Spleen (tissue), 11 donors: ENCODE measurements at regions not wholly inside any gene's neighbourhood (a gene's known extent, or its start where the extent isn't known, plus 50 kb on each side); places are given as distances from the start of the nearest gene placed in this dataset.

ENCODE experiments used
- DNase-seq: peaks from one replicate; pipeline ENCODE4 v3.0.0-alpha.2; 2020
- H3K27ac ChIP-seq, 8 donors: fragments of 200-600 bp; sonication (generic) in 7 of 8; 1 replicate in 4 of 8; 2 replicates in 4 of 8; pipeline versions ENCODE4 v1.5.0 to v1.8.0; 2016 to 2021; ENCODE audit warnings: inconsistent platforms in 4 of 8, mild to moderate bottlenecking in 4 of 8, moderate library complexity in 1 of 8
- H3K27me3 ChIP-seq, 7 donors: fragments of 200-600 bp; sonication (generic) in 6 of 7; replicated peaks in 1 of 7; 1 replicate in 4 of 7; 2 replicates in 3 of 7; pipeline versions ENCODE4 v1.5.0 to v1.8.0; 2016 to 2021; ENCODE audit warnings: inconsistent platforms in 3 of 7, mild to moderate bottlenecking in 1 of 7
- H3K36me3 ChIP-seq, 6 donors: fragments of 200-600 bp; sonication (generic) in 5 of 6; 1 replicate in 4 of 6; 2 replicates in 2 of 6; pipeline versions ENCODE4 v1.5.0 to v1.8.0; 2016 to 2021; ENCODE audit warnings: inconsistent platforms in 2 of 6
- H3K4me1 ChIP-seq, 6 donors: fragments of 200-600 bp; sonication (generic) in 5 of 6; 1 replicate in 3 of 6; 2 replicates in 3 of 6; pipeline versions ENCODE4 v1.5.0 to v1.8.0; 2016 to 2021; ENCODE audit warnings: inconsistent platforms in 3 of 6
- H3K4me3 ChIP-seq, 8 donors: fragments of 200-600 bp; sonication (generic) in 7 of 8; 1 replicate in 4 of 8; 2 replicates in 4 of 8; pipeline versions ENCODE4 v1.5.0 to v1.8.0; 2016 to 2021; ENCODE audit warnings: inconsistent platforms in 4 of 8, mild to moderate bottlenecking in 4 of 8, moderate library complexity in 2 of 8
- H3K9me3 ChIP-seq, 8 donors: fragments of 200-600 bp; sonication (generic) in 7 of 8; 1 replicate in 4 of 8; 2 replicates in 4 of 8; pipeline versions ENCODE4 v1.5.0 to v1.8.0; 2016 to 2021; ENCODE audit warnings: inconsistent platforms in 4 of 8
- CTCF ChIP-seq, 11 experiments: fragments of 200-600 bp in 7 of 11; fragments of 450-650 bp in 4 of 11; sonication (generic) in 4 of 11; IDR thresholded peaks in 8 of 11; conservative IDR thresholded peaks in 3 of 11; 1 replicate in 7 of 11; 2 replicates in 4 of 11; pipeline versions ENCODE4 v1.4.0 to v1.8.0; 2016 to 2021; ENCODE audit warnings: antibody characterized with exemption in 11 of 11, inconsistent platforms in 4 of 11, mild to moderate bottlenecking in 1 of 11
- POLR2A ChIP-seq, 3 donors: fragments of 450-650 bp; IDR thresholded peaks; one replicate each; pipeline ENCODE4 v1.5.1; 2017; ENCODE audit warnings: antibody characterized with exemption in 3 of 3, mild to moderate bottlenecking in 1 of 3
- POLR2AphosphoS5 ChIP-seq, 3 donors: sonication (generic); formaldehyde crosslinking; IDR thresholded peaks; one replicate each; pipeline ENCODE4 v1.5.1; 2017; ENCODE audit warnings: antibody characterized with exemption in 3 of 3
- WGBS, 5 donors: extraction: QIAGEN DNeasy Blood & Tissue Kit in 3 of 5; methylation state at CpG; one replicate each; pipeline versions ENCODE4 v1.1.5 to v1.1.7; 2013 to 2018; 5-methylcytosine and 5-hydroxymethylcytosine counted together
- intact Hi-C: fragments of 100-400 bp; cut with DNase I; formaldehyde crosslinking; loops from one replicate; pipeline ENCODE4 v1.15.0; 2023; ENCODE audit warnings: low total_unique reads
- donor health status: healthy with polysubstance abuse.
- donor health status: DM: no; HTN: no; CAD: no; lungs with moderate emphysema.
- donor health status: DM: no; HTN: no; CAD: no.
- donor health status: Bipolar disorder and iron deficiency.
- donor health status: healthy.
- donor health status: DM: no; HTN: no; CAD: no.
- donor health status: DM: yes; HTN: yes; CAD: no.

DNA sequence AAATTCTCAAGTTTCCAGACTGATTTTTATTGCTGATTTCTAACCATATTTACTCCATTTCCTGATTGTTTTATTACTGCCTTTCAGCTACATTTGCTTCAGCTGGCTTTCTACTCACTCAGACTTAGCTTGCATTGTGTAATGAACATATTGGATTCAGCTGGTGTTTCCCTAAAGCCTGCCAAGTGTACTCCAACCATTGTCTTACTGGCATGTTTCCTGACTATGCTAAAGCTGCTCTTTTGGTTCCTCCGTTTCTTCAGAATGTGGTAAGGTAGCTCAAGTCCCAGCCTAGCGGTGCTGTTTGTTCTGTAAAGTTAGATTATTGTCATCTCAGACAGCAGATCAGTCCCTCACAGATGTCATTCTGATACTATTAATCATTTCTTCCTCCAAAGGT is 53.1 kb upstream of the GLRA2 start:
- Histone ChIP-seq H3K27ac (no peak overlapping the region), H3K9me3 (no peaks in the 10 kb centered on the region), H3K27me3 (no peaks in the 10 kb centered on the region), H3K4me1 (no peaks in the 10 kb centered on the region), H3K4me3 (no peak overlapping the region), H3K36me3 (no peaks in the 10 kb centered on the region)
- 43 to 68% (median 60%) methylated on average over 2 of the region's 2 CpGs for WGBS, 5 donors
- TF ChIP-seq CTCF (IDR thresholded peaks at IDR 0.05 in 8 of 11, conservative IDR thresholded peaks at IDR 0.05 in 3 of 11) (no peak), POLR2A (IDR thresholded peaks at IDR 0.05) (no peak), POLR2AphosphoS5 (IDR thresholded peaks at IDR 0.05) (no peak)
- intact Hi-C loops: no loop called here
- DNase-seq: no peak

GRCh38 chrX:14449773-14450172 is 79.6 kb upstream of the GLRA2 start:
- no peaks in the 10 kb centered on the region for H3K4me1 ChIP-seq
- no peak overlapping the region for H3K27ac ChIP-seq
- no peaks in the 10 kb centered on the region for H3K9me3 ChIP-seq
- 73 to 95% (median 78%) methylated on average over 1 to 2 of the region's 2 CpGs; no CpG with 5 or more reads in 1 of the 5 donors for WGBS, 5 donors
- H3K27me3 ChIP-seq: no peaks in the 10 kb centered on the region
- no peak for DNase-seq
- no peak overlapping the region for H3K4me3 ChIP-seq
- TF ChIP-seq CTCF (IDR thresholded peaks at IDR 0.05 in 8 of 11, conservative IDR thresholded peaks at IDR 0.05 in 3 of 11): no peak
- no peak for TF ChIP-seq POLR2A (IDR thresholded peaks at IDR 0.05)
- TF ChIP-seq POLR2AphosphoS5 (IDR thresholded peaks at IDR 0.05): no peak
- H3K36me3 ChIP-seq: no peaks in the 10 kb centered on the region
- intact Hi-C loops: no loop called here

DNA sequence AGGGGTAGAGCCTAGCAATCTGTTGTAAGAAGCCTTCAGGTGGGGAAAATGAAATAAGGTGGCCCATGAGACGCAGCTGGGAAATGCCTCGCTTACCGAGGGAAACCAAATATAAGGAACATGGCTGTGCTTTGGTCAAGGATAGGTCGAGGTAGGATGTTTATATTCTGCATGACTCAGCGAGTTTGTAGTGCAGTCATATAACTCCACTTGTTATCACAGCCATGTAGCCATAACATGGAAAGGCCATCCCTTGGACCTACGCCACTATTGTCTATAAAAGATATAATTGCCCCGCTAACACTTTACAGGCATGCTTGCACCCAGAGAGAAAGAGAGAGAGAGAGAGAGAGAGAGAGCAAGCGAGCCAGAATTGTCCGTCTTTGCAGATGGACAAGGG is 80.9 kb upstream of the GLRA2 start:
- Histone ChIP-seq H3K27me3 (no peaks in the 10 kb centered on the region), H3K36me3 (no peaks in the 10 kb centered on the region), H3K4me1 (no peaks in the 10 kb centered on the region), H3K9me3 (no peaks in the 10 kb centered on the region), H3K4me3 (no peak overlapping the region), H3K27ac (no peak overlapping the region)
- DNase-seq: no peak
- intact Hi-C loops: no loop called here
- TF ChIP-seq CTCF (IDR thresholded peaks at IDR 0.05 in 8 of 11, conservative IDR thresholded peaks at IDR 0.05 in 3 of 11) (no peak), POLR2A (IDR thresholded peaks at IDR 0.05) (no peak), POLR2AphosphoS5 (IDR thresholded peaks at IDR 0.05) (no peak)
- WGBS, 5 donors: 63 to 91% (median 84%) methylated on average over 9 of the region's 9 CpGs

DNA sequence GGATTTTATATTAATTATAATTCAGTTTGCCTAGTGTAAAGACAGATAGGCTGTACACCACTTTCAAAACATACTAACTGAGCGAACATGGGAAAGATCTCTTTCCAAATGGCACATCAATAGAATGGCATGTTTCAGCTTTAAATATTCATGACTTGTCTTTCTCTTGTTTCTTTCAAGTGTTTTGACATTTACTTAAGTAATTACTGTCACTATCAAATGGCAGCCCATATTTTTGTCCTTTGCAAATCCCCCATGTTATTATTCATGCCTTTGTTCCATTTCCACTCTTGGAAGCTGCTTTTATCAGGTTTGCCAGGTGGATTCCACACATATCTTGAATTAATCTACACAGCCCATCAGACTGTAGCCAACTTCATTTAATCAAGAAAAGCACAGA is 89.2 kb upstream of the GLRA2 start:
- peaks cover 0 to 3% (median 0%) of the 10 kb centered on the region in 8 donors for H3K9me3 ChIP-seq
- H3K4me3 ChIP-seq: no peak overlapping the region
- no peak overlapping the region for H3K27ac ChIP-seq
- intact Hi-C loops: no loop called here
- no peaks in the 10 kb centered on the region for H3K4me1 ChIP-seq
- no peak for TF ChIP-seq POLR2A (IDR thresholded peaks at IDR 0.05)
- no peak for TF ChIP-seq POLR2AphosphoS5 (IDR thresholded peaks at IDR 0.05)
- no peak for TF ChIP-seq CTCF (IDR thresholded peaks at IDR 0.05 in 8 of 11, conservative IDR thresholded peaks at IDR 0.05 in 3 of 11)
- H3K27me3 ChIP-seq: no peaks in the 10 kb centered on the region
- DNase-seq: no peak
- 61 to 95% (median 81%) methylated on average over 1 of the region's 1 CpG for WGBS, 5 donors
- H3K36me3 ChIP-seq: no peaks in the 10 kb centered on the region
